ENCODE measurements at regions not wholly inside any gene's neighbourhood (a gene's known extent, or its start where the extent isn't known, plus 50 kb on each side); places are given as distances from the start of the nearest gene placed in this dataset.

DNA sequence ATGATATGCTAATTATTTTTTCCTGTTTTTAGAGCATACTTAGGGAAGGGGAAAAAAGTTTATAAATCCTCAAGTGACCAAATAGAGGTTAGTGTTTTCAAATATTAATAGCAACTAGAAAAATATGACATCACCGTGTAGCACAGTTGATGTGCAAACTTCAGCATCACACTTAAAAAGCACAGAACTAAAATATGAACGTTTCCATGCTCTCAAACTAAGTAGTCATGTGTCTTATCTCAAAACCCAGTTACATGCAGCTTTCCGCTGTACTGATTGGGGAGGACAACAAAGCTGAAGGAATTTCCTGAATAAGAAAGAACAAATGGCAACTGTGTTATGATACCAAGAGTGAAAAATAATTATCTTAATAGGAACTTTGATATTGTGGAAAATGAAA, 903.7 kb downstream of the ADGRL2 start:
- no peak overlapping the region for H3K4me3 ChIP-seq (ENCODE audit: low read length)
- H3K27me3 ChIP-seq (ENCODE audit: control insufficient read depth, insufficient read depth, low read length): no peaks in the 10 kb centered on the region
- H3K9me3 ChIP-seq (ENCODE audit: control insufficient read depth, low read depth, low read length): no peaks in the 10 kb centered on the region
- no peaks in the 10 kb centered on the region for H3K36me3 ChIP-seq (ENCODE audit: control insufficient read depth, low read depth, low read length)
- H3K27ac ChIP-seq (ENCODE audit: low read length): no peak overlapping the region
- H3K9ac ChIP-seq (ENCODE audit: low read length): no peak overlapping the region
- H3K4me1 ChIP-seq (ENCODE audit: control insufficient read depth, low read depth, low read length): no peaks in the 10 kb centered on the region

DNA sequence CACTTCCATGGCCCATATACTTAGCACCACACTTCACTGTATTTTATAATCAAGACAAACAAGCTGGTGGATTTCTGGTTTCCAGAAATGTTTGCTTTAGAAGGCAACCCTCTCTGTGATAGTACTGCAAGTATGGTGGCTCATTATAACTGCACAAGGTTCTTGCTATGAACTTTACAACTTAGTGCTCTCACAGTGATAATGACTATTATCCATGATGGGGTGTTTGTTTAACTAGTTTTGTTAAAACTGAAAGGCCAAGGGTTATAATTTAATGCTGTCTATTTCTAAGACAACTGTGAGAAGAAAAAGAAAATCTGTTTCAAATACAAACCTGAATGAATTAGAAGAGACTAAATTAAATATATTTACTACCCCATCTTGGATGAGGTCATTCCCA, 903.2 kb downstream of the ADGRL2 start:
- Histone ChIP-seq H3K4me1 (ENCODE audit: control insufficient read depth, low read depth, low read length) (no peaks in the 10 kb centered on the region), H3K9me3 (ENCODE audit: control insufficient read depth, low read depth, low read length) (no peaks in the 10 kb centered on the region), H3K27ac (ENCODE audit: low read length) (no peak overlapping the region), H3K27me3 (ENCODE audit: control insufficient read depth, insufficient read depth, low read length) (no peaks in the 10 kb centered on the region), H3K4me3 (ENCODE audit: low read length) (no peak overlapping the region), H3K36me3 (ENCODE audit: control insufficient read depth, low read depth, low read length) (no peaks in the 10 kb centered on the region), H3K9ac (ENCODE audit: low read length) (no peak overlapping the region)

DNA sequence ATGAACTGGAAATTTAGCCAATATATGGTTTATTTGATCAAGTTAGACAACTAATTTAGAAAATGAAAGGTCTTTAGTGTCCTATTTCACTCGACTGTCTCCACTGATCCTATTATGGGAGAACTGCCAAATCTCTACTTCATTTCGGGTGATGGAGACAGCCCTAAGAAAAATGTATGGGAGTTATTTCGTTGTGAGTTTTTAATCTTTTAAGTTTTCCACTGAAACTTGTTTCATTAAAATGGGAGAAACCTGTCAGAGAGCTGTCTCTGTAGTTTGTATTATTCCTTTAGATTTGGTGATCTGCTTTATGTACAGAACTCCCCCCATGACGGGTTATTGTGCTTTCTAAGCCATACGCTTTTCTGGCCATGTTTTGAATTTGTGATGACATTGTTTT, 899.7 kb downstream of the ADGRL2 start:
- Histone ChIP-seq H3K9ac (ENCODE audit: low read length) (no peak overlapping the region), H3K36me3 (ENCODE audit: control insufficient read depth, low read depth, low read length) (no peaks in the 10 kb centered on the region), H3K27ac (ENCODE audit: low read length) (no peak overlapping the region), H3K27me3 (ENCODE audit: control insufficient read depth, insufficient read depth, low read length) (no peaks in the 10 kb centered on the region), H3K4me1 (ENCODE audit: control insufficient read depth, low read depth, low read length) (no peaks in the 10 kb centered on the region), H3K9me3 (ENCODE audit: control insufficient read depth, low read depth, low read length) (no peaks in the 10 kb centered on the region), H3K4me3 (ENCODE audit: low read length) (no peak overlapping the region)

DNA sequence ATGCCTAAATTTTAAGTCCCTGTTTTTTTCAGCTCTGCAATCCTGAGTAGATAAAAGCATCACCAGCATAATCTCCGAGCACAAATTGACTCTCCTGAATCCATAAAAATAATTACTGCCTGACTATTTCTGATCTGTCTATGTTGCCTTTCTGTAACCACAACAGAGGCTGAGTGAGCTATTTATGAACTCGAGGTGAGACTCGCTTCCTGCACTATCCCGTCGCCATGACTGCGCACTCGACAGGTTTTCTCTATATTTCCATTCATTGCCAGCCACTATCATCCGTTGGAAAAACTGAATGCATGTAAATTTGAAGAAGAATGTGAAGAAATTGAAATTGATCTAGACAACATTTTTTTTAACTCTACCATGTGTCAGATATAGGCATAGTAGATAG, 897.2 kb downstream of the ADGRL2 start:
- no peaks in the 10 kb centered on the region for H3K9me3 ChIP-seq (ENCODE audit: control insufficient read depth, low read depth, low read length)
- H3K27ac ChIP-seq (ENCODE audit: low read length): no peak overlapping the region
- no peak overlapping the region for H3K9ac ChIP-seq (ENCODE audit: low read length)
- H3K4me3 ChIP-seq (ENCODE audit: low read length): no peak overlapping the region
- no peaks in the 10 kb centered on the region for H3K27me3 ChIP-seq (ENCODE audit: control insufficient read depth, insufficient read depth, low read length)
- no peaks in the 10 kb centered on the region for H3K36me3 ChIP-seq (ENCODE audit: control insufficient read depth, low read depth, low read length)
- no peaks in the 10 kb centered on the region for H3K4me1 ChIP-seq (ENCODE audit: control insufficient read depth, low read depth, low read length)

DNA sequence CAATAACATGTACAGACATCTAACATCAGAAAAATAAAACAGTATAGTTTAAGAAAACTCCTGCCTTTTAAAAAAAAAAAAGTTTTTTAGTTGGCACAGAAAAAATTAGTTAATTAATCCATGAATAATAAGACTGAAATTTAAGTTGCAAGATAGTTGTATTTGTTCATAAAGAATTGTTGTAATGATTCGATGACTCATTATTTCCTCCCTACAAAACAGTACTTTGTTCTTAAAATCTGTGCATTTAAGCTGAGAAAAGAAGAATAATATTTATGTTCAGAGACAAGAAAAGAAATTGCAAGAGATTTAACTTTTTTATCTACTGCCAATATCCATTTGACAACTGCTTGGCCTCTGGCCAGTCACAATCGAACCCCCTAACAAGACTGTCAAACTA, 894.7 kb downstream of the ADGRL2 start:
- H3K4me3 ChIP-seq (ENCODE audit: low read length): no peak overlapping the region
- H3K9ac ChIP-seq (ENCODE audit: low read length): no peak overlapping the region
- no peak overlapping the region for H3K27ac ChIP-seq (ENCODE audit: low read length)
- no peaks in the 10 kb centered on the region for H3K36me3 ChIP-seq (ENCODE audit: control insufficient read depth, low read depth, low read length)
- H3K27me3 ChIP-seq (ENCODE audit: control insufficient read depth, insufficient read depth, low read length): no peaks in the 10 kb centered on the region
- H3K4me1 ChIP-seq (ENCODE audit: control insufficient read depth, low read depth, low read length): no peaks in the 10 kb centered on the region
- no peaks in the 10 kb centered on the region for H3K9me3 ChIP-seq (ENCODE audit: control insufficient read depth, low read depth, low read length)

DNA sequence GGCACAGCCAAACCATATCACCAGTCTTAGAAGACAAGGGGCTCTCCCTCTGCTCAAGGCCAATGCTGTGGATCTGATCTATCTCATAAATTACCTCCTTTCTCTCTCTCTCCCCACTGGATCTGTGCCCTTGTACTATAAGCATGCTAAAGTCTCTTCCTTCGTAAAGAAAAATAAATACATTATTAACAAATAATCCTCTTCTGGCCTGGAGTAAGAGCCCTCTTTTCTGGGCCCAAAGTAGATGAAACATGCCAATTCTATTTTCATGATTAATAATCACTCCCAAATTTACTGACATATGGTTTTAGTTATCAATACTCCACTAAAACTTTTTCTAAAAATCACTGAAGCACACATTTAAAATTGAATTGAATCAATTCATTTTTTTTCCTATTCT, 889.7 kb downstream of the ADGRL2 start:
- no peak overlapping the region for H3K9ac ChIP-seq (ENCODE audit: low read length)
- no peaks in the 10 kb centered on the region for H3K9me3 ChIP-seq (ENCODE audit: control insufficient read depth, low read depth, low read length)
- H3K27ac ChIP-seq (ENCODE audit: low read length): no peak overlapping the region

DNA sequence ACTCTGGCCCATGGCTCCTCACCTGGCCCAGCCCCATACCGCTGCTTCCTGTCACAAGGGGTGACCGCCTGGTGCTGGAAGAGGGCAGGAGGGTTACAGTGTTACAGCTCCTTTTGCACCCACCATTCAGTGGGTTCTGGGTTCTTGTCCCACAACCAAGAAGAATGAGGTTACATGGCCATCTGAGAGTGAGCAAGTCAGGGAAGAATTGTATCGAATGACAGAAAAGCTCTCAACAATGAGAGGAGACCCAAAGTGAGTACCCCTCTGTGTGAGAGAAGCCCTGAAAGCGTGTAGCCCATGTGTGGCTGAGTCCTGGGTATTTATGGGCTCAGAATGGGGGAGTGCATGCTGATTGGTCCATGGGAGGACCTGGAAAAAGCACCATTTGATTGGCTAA, 888.5 kb downstream of the ADGRL2 start:
- H3K4me1 ChIP-seq (ENCODE audit: control insufficient read depth, low read depth, low read length): no peaks in the 10 kb centered on the region
- H3K27me3 ChIP-seq (ENCODE audit: control insufficient read depth, insufficient read depth, low read length): no peaks in the 10 kb centered on the region
- H3K9ac ChIP-seq (ENCODE audit: low read length): no peak overlapping the region
- no peak overlapping the region for H3K4me3 ChIP-seq (ENCODE audit: low read length)
- no peak overlapping the region for H3K27ac ChIP-seq (ENCODE audit: low read length)
- no peaks in the 10 kb centered on the region for H3K36me3 ChIP-seq (ENCODE audit: control insufficient read depth, low read depth, low read length)
- no peaks in the 10 kb centered on the region for H3K9me3 ChIP-seq (ENCODE audit: control insufficient read depth, low read depth, low read length)

More for the DNA sequence above, 889.7 kb downstream of the ADGRL2 start:
- no peaks in the 10 kb centered on the region for H3K36me3 ChIP-seq (ENCODE audit: control insufficient read depth, low read depth, low read length)
- no peak overlapping the region for H3K4me3 ChIP-seq (ENCODE audit: low read length)
- no peaks in the 10 kb centered on the region for H3K27me3 ChIP-seq (ENCODE audit: control insufficient read depth, insufficient read depth, low read length)
- no peaks in the 10 kb centered on the region for H3K4me1 ChIP-seq (ENCODE audit: control insufficient read depth, low read depth, low read length)

DNA sequence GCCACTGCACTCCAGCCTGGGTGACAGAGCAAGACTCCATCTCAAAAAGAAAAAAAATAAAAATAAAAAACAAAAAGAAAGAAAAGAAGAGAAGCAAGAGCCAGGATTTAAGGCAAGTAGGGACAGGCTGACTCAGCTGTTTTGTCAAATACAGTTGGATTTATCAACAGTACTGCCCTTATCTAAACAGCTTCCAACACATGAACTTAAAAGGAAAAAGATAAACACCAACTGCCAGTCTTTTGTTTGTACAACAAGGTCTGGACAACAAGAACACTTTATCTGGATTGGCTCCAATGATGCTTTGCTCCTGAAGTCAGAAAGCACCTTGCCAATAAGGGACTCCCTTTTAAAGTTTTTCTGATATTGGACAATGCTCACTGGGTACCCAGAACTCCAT, 886.0 kb downstream of the ADGRL2 start:
- H3K9me3 ChIP-seq (ENCODE audit: control insufficient read depth, low read depth, low read length): no peaks in the 10 kb centered on the region
- H3K4me1 ChIP-seq (ENCODE audit: control insufficient read depth, low read depth, low read length): no peaks in the 10 kb centered on the region
- H3K27ac ChIP-seq (ENCODE audit: low read length): no peak overlapping the region
- H3K9ac ChIP-seq (ENCODE audit: low read length): no peak overlapping the region
- H3K27me3 ChIP-seq (ENCODE audit: control insufficient read depth, insufficient read depth, low read length): no peaks in the 10 kb centered on the region
- H3K4me3 ChIP-seq (ENCODE audit: low read length): no peak overlapping the region
- H3K36me3 ChIP-seq (ENCODE audit: control insufficient read depth, low read depth, low read length): no peaks in the 10 kb centered on the region

DNA sequence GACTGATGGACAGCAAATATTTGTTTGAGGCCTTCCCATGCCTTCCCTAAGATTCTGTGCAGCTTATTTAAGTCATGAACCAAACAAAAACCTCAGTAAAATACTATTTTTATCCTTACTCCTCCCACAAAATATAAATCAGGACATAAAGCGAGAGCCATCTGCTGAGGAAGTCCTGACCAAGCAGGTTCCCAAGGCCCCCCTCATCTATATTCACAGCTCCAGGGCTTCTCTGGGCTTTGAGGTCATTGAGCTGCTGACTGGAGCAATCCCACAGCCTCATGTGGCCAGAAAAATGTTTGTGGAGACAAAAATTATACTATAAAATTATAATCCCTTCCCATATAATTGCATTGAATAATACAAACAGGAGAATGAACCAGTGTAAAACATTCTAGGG, 846.2 kb downstream of the ADGRL2 start:
- Histone ChIP-seq H3K9me3 (ENCODE audit: control insufficient read depth, low read depth, low read length) (no peaks in the 10 kb centered on the region), H3K9ac (ENCODE audit: low read length) (no peak overlapping the region), H3K27ac (ENCODE audit: low read length) (no peak overlapping the region), H3K27me3 (ENCODE audit: control insufficient read depth, insufficient read depth, low read length) (no peaks in the 10 kb centered on the region), H3K4me3 (ENCODE audit: low read length) (no peak overlapping the region), H3K36me3 (ENCODE audit: control insufficient read depth, low read depth, low read length) (no peaks in the 10 kb centered on the region), H3K4me1 (ENCODE audit: control insufficient read depth, low read depth, low read length) (peaks cover 7% of the 10 kb centered on the region)

DNA sequence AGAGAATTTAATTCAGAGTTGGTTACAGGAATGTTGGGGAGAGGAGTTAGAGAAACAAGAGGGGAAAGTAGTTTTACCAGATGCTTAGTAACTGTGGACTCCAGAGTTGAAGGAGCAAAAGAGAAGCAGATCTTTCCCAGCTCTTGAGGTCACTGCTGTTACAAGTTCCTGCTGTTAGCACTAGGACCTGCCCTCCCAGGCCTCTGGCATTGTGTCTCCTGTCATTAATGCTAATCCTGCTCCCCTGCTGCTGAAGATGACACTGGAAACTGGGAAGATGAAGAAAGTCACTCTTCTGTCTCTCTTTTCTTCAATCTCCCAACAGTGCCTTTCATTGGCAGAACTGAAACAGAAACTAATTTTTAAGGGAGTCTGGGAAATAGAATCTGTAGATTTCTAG, 845.6 kb downstream of the ADGRL2 start:
- peaks cover 7% of the 10 kb centered on the region for H3K4me1 ChIP-seq (ENCODE audit: control insufficient read depth, low read depth, low read length)
- no peak overlapping the region for H3K27ac ChIP-seq (ENCODE audit: low read length)
- no peaks in the 10 kb centered on the region for H3K9me3 ChIP-seq (ENCODE audit: control insufficient read depth, low read depth, low read length)
- no peaks in the 10 kb centered on the region for H3K36me3 ChIP-seq (ENCODE audit: control insufficient read depth, low read depth, low read length)
- no peak overlapping the region for H3K4me3 ChIP-seq (ENCODE audit: low read length)
- no peaks in the 10 kb centered on the region for H3K27me3 ChIP-seq (ENCODE audit: control insufficient read depth, insufficient read depth, low read length)
- no peak overlapping the region for H3K9ac ChIP-seq (ENCODE audit: low read length)

DNA sequence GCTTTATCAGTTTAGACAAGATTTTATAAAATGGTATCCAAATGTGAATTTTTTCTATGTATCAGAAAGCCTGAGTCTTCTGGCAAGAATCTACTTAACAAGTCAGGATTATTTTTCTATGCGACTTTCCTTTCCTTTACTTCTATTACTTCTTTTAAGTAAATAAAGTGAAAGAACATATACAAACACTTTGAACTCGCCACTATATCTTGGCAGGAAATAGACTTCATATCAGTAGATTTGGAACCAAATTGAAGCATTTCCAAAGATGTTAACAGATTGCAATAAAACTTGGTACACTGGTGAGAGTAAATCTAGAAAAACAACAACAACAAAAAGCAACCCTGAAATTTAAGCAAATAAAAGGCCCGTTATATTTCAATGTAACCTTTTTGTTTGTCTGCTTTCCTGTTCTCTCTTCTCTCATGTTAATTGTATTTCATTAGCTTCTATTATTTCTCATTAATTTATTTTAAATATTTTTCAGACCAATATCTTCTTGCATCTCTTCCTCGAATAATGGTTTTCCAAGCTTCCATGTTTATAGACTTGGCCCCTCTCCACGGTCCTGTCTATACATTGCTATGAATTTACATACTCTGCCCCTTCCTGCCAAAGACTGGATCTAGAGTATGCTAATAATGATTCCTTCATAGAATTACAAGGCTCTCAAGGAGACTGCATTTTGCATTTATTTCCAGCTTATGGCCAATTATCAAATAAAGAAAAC, 843.6 kb downstream of the ADGRL2 start:
- Histone ChIP-seq H3K4me3 (ENCODE audit: low read length) (no peak overlapping the region), H3K9me3 (ENCODE audit: control insufficient read depth, low read depth, low read length) (no peaks in the 10 kb centered on the region), H3K27ac (ENCODE audit: low read length) (no peak overlapping the region)

DNA sequence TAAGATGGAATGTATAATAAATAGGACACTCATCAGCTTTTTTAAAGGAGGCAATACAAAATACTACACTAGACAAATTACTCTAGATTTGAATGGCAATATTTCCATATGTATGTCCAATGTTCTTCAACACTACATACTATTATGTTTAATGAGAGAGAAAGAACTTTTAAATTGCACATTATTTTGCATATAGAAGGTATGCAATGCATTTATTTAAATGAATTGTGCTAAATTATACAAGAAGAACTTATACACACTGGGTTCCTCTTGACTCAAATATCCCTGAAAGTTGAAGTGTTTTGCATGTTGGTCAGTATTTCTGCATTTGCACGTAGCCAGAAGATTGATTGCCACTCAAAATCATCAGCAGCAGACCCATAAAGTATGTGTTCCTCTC, 839.6 kb downstream of the ADGRL2 start:
- H3K9ac ChIP-seq (ENCODE audit: low read length): no peak overlapping the region
- no peak overlapping the region for H3K27ac ChIP-seq (ENCODE audit: low read length)
- H3K4me1 ChIP-seq (ENCODE audit: control insufficient read depth, low read depth, low read length): no peaks in the 10 kb centered on the region
- no peaks in the 10 kb centered on the region for H3K27me3 ChIP-seq (ENCODE audit: control insufficient read depth, insufficient read depth, low read length)
- no peaks in the 10 kb centered on the region for H3K36me3 ChIP-seq (ENCODE audit: control insufficient read depth, low read depth, low read length)
- H3K9me3 ChIP-seq (ENCODE audit: control insufficient read depth, low read depth, low read length): no peaks in the 10 kb centered on the region
- H3K4me3 ChIP-seq (ENCODE audit: low read length): no peak overlapping the region

More for the DNA sequence above, 843.6 kb downstream of the ADGRL2 start:
- Histone ChIP-seq H3K36me3 (ENCODE audit: control insufficient read depth, low read depth, low read length) (no peaks in the 10 kb centered on the region), H3K9ac (ENCODE audit: low read length) (no peak overlapping the region), H3K27me3 (ENCODE audit: control insufficient read depth, insufficient read depth, low read length) (no peaks in the 10 kb centered on the region), H3K4me1 (ENCODE audit: control insufficient read depth, low read depth, low read length) (peaks cover 7% of the 10 kb centered on the region)
